ENCODE measurements at regions not wholly inside any gene's neighbourhood (a gene's known extent, or its start where the extent isn't known, plus 50 kb on each side); places are given as distances from the start of the nearest gene placed in this dataset.

DNA sequence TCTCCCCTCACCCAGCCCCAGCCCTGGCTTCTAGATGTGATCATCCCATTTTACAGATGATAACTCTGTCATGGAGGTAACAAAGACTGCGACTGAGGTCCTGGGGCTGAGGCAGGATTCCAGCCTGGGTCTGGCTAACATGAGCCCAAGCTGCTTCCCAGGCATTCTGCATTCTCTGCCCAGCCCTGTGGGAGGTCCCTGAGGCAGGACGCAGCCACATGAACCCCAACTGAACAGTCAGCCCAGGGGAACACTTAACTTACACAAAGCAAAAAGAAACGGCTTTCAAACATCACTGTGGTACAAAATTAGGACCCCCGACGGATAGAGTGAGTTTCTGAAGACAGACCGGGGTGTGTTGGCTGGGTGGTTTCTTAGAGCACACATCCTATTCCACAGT, 135.3 kb downstream of the ACKR3 start:
- FAIRE-seq (no peak), DNase-seq (ENCODE audit: insufficient read length, low spot score) (no peak)
- TF ChIP-seq SPI1 (IDR thresholded peaks at IDR 0.05; ENCODE audit: low read depth, low read length) (no peak), PAX5 (IDR thresholded peaks at IDR 0.05; ENCODE audit: insufficient read depth, low read length, severe bottlenecking) (no peak), POLR2AphosphoS5 (IDR thresholded peaks at IDR 0.05; ENCODE audit: low read depth, low read length) (no peak), POU2F2 (IDR thresholded peaks at IDR 0.05; ENCODE audit: low read depth, low read length) (no peak), POLR2A (IDR thresholded peaks at IDR 0.05; ENCODE audit: low read depth, low read length) (no peak), TAF1 (IDR thresholded peaks at IDR 0.05; ENCODE audit: low read depth, low read length) (no peak)

- no peak for FAIRE-seq
- DNase-seq (ENCODE audit: insufficient read length, low spot score): no peak
- no peak for TF ChIP-seq SPI1 (IDR thresholded peaks at IDR 0.05; ENCODE audit: low read depth, low read length)
Measured at GRCh38 chr2:236705295-236706105, 135.9 kb downstream of the ACKR3 start.

DNA sequence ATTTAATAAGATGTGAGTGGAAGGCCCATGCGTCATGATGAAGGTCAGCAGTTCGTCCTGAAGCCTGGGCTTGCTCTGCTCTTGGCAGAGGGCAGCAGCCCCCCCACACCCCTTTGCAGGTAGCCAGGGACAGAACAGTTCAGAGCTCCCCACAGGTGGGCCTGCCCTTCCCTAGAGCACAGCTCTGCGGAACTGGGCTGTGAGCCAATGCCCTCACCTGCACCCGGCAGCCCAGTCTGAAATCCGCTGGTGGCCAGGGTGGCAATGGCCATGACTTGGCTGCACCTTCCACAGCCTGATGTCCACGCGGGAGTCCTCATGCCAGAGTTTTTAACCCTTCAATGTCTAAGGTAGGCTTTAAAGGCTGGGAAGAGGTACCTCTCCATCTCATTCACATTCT, 136.7 kb downstream of the ACKR3 start:
- FAIRE-seq (no peak), DNase-seq (ENCODE audit: insufficient read length, low spot score) (no peak)
- TF ChIP-seq SPI1 (IDR thresholded peaks at IDR 0.05; ENCODE audit: low read depth, low read length) (no peak), PAX5 (IDR thresholded peaks at IDR 0.05; ENCODE audit: insufficient read depth, low read length, severe bottlenecking) (no peak), POU2F2 (IDR thresholded peaks at IDR 0.05; ENCODE audit: low read depth, low read length) (no peak), POLR2AphosphoS5 (IDR thresholded peaks at IDR 0.05; ENCODE audit: low read depth, low read length) (no peak), TAF1 (IDR thresholded peaks at IDR 0.05; ENCODE audit: low read depth, low read length) (no peak)

- TF ChIP-seq POLR2A (IDR thresholded peaks at IDR 0.05; ENCODE audit: low read depth, low read length) (no peak), TAF1 (IDR thresholded peaks at IDR 0.05; ENCODE audit: low read depth, low read length) (no peak), POLR2AphosphoS5 (IDR thresholded peaks at IDR 0.05; ENCODE audit: low read depth, low read length) (no peak), PAX5 (IDR thresholded peaks at IDR 0.05; ENCODE audit: insufficient read depth, low read length, severe bottlenecking) (no peak), POU2F2 (IDR thresholded peaks at IDR 0.05; ENCODE audit: low read depth, low read length) (no peak), SPI1 (IDR thresholded peaks at IDR 0.05; ENCODE audit: low read depth, low read length) (no peak)
- DNase-seq (ENCODE audit: insufficient read length, low spot score): no peak
- FAIRE-seq: peak; percentile 97
Measured at GRCh38 chr2:236706803-236707202, 137.2 kb downstream of the ACKR3 start.

DNA sequence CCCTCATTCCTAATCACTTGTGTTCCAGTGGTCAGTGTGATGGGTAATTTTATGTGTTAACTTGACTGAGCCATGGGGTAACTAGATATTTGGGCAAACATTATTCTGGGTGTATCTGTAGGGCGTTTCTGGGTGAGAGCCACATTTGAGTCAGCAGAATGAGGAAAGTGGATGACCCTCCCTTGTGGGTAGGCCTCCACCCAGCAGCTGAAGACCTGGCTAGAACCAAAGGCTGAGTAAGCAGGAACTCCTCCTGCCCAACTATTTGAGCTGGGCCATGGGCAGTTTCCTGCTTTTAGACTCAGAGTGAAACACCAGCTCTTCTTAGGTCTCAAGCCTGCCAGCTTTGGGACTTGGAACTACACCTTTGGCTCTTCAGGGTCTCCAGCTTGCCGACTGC, 141.8 kb downstream of the ACKR3 start:
- FAIRE-seq (no peak), DNase-seq (ENCODE audit: insufficient read length, low spot score) (no peak)
- TF ChIP-seq POLR2A (IDR thresholded peaks at IDR 0.05; ENCODE audit: low read depth, low read length) (no peak), TAF1 (IDR thresholded peaks at IDR 0.05; ENCODE audit: low read depth, low read length) (no peak), POLR2AphosphoS5 (IDR thresholded peaks at IDR 0.05; ENCODE audit: low read depth, low read length) (no peak), POU2F2 (IDR thresholded peaks at IDR 0.05; ENCODE audit: low read depth, low read length) (no peak), PAX5 (IDR thresholded peaks at IDR 0.05; ENCODE audit: insufficient read depth, low read length, severe bottlenecking) (no peak), SPI1 (IDR thresholded peaks at IDR 0.05; ENCODE audit: low read depth, low read length) (no peak)

DNA sequence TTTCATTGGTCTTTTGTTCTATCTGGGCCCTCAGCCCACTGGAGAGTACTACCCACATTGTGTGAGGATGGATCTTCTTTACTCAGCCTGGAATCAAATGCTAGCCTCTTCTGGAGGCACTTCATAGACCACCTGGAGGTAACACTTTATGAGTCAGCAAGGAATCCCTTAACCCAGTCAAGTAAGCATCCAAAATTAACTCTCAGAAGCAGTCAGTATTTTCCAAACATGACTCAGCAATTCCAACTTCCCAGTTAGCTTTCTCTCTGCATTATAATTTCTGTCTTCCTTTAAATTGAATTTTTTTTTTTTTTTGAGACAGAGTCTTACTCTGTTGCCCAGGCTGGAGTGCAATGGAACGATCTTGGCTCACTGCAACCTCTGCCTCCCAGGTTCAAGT, 142.7 kb downstream of the ACKR3 start:
- no peak for DNase-seq (ENCODE audit: insufficient read length, low spot score)
- no peak for TF ChIP-seq SPI1 (IDR thresholded peaks at IDR 0.05; ENCODE audit: low read depth, low read length)
- no peak for FAIRE-seq

GRCh38 chr2:236712961-236713673, 143.5 kb downstream of the ACKR3 start:
- DNase-seq (ENCODE audit: insufficient read length, low spot score) (no peak), FAIRE-seq (no peak)
- TF ChIP-seq SPI1 (IDR thresholded peaks at IDR 0.05; ENCODE audit: low read depth, low read length) (no peak), TAF1 (IDR thresholded peaks at IDR 0.05; ENCODE audit: low read depth, low read length) (no peak), POLR2A (IDR thresholded peaks at IDR 0.05; ENCODE audit: low read depth, low read length) (no peak), POLR2AphosphoS5 (IDR thresholded peaks at IDR 0.05; ENCODE audit: low read depth, low read length) (no peak), PAX5 (IDR thresholded peaks at IDR 0.05; ENCODE audit: insufficient read depth, low read length, severe bottlenecking) (no peak), POU2F2 (IDR thresholded peaks at IDR 0.05; ENCODE audit: low read depth, low read length) (no peak)

DNA sequence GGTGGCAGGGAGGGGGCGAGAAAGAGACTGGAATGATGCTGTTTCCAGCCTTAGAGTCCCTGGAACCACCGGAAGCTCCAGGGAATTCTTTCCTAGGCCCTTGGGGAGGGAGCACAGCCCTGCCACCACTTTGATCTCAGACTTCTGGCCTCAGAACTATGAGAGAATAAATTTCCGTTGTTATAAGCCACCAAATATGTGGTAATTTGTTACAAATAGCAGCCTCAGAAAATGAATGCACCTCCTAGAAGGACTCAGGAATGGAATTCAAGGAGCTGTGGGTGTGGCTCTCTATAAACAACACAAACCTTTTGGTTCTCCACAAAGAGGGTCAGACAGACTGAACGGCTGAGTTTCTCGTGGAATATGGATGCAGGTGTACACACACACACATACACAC, 144.5 kb downstream of the ACKR3 start:
- DNase-seq (ENCODE audit: insufficient read length, low spot score) (no peak), FAIRE-seq (no peak)
- TF ChIP-seq PAX5 (IDR thresholded peaks at IDR 0.05; ENCODE audit: insufficient read depth, low read length, severe bottlenecking) (no peak), POU2F2 (IDR thresholded peaks at IDR 0.05; ENCODE audit: low read depth, low read length) (no peak), POLR2A (IDR thresholded peaks at IDR 0.05; ENCODE audit: low read depth, low read length) (no peak), POLR2AphosphoS5 (IDR thresholded peaks at IDR 0.05; ENCODE audit: low read depth, low read length) (no peak), SPI1 (IDR thresholded peaks at IDR 0.05; ENCODE audit: low read depth, low read length) (no peak), TAF1 (IDR thresholded peaks at IDR 0.05; ENCODE audit: low read depth, low read length) (no peak)

GRCh38 chr2:236715077-236715476, 145.5 kb downstream of the ACKR3 start:
- FAIRE-seq (no peak), DNase-seq (ENCODE audit: insufficient read length, low spot score) (no peak)
- TF ChIP-seq SPI1 (IDR thresholded peaks at IDR 0.05; ENCODE audit: low read depth, low read length): no peak
- no peak for TF ChIP-seq PAX5 (IDR thresholded peaks at IDR 0.05; ENCODE audit: insufficient read depth, low read length, severe bottlenecking)
- no peak for TF ChIP-seq TAF1 (IDR thresholded peaks at IDR 0.05; ENCODE audit: low read depth, low read length)
- TF ChIP-seq POLR2AphosphoS5 (IDR thresholded peaks at IDR 0.05; ENCODE audit: low read depth, low read length): no peak
- TF ChIP-seq POU2F2 (IDR thresholded peaks at IDR 0.05; ENCODE audit: low read depth, low read length): no peak
- no peak for TF ChIP-seq POLR2A (IDR thresholded peaks at IDR 0.05; ENCODE audit: low read depth, low read length)

DNA sequence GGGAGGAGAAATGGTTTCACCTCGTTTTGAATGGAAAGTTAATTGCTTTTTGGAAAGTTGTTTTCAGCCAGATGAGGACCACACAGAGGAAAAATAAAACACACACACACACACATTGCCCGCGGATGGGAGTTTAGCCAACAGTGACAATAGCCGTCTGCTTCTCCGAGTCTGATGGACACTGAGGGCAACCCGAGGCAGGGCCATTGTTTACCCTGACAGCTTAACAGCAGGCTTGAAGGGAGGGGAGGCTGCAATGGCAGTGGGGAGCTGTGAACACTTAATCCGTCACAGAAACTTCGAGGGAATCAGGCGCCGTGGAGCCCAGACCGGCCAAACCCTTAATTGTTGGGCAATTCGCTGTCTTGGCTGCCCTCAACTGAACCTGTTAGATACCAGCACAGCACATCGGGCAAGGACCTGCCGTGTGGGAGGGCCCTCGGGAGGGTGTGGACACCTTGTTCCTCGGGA, 145.9 kb downstream of the ACKR3 start:
- FAIRE-seq (no peak), DNase-seq (ENCODE audit: insufficient read length, low spot score) (no peak)
- TF ChIP-seq TAF1 (IDR thresholded peaks at IDR 0.05; ENCODE audit: low read depth, low read length) (no peak), SPI1 (IDR thresholded peaks at IDR 0.05; ENCODE audit: low read depth, low read length) (no peak), POU2F2 (IDR thresholded peaks at IDR 0.05; ENCODE audit: low read depth, low read length) (no peak), POLR2AphosphoS5 (IDR thresholded peaks at IDR 0.05; ENCODE audit: low read depth, low read length) (no peak), PAX5 (IDR thresholded peaks at IDR 0.05; ENCODE audit: insufficient read depth, low read length, severe bottlenecking) (no peak), POLR2A (IDR thresholded peaks at IDR 0.05; ENCODE audit: low read depth, low read length) (no peak)
